NCI-H345 treated with DMSO at 0.1 percent for 48 hours (cell line): ENCODE measurements at regions not wholly inside any gene's neighbourhood (a gene's known extent, or its start where the extent isn't known, plus 50 kb on each side); places are given as distances from the start of the nearest gene placed in this dataset.
"Not testable (repeated sequence)": the region's sequence is repeated elsewhere in the genome, so short reads cannot be mapped to it uniquely, and the experiment has no call there.

Experiments used
- DNase-seq: peaks from one replicate; lab custom pipeline; 2025; ENCODE audit not compliant: unreplicated experiment; lab: John Stamatoyannopoulos, UW

DNA sequence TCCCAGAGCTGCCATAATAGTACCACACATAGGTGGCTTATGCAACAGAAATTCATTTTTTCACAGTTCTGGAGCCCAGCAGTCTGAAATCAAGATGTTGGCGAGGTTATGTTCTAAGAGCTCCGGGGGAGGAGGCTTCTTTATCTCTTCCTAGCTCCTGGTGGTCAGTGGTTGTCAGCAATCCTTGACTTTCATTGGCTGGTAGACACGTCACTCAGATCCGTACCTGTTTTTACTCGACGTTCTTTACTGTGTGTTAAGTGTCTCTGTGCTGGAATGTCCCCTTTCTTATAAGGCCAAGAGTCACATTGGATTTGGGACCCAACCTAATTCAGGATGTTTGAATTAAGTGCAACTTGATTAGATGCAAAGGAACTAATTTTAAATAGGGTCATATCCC, 218.5 kb upstream of the CNTN3 start:
- DNase-seq: no peak

DNA sequence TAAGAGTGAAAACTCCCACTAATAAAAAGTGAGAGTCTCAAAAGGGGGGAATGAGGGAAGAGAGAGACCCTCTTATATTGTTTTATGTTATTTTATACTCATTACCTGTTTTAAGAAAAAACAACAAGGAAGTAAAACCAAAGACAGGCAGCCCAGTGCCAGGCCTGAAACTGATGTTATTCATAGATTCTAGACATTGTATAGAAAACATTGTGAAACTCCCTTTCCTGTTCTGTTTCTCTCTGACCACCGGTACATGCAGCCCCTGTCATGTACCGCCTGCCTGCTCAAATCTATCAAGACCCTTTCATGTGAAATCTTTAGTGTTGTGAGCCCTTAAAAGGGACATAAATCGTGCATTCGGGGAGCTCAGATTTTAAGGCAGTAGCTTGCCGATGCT, 216.4 kb upstream of the CNTN3 start:
- DNase-seq: not testable (repeated sequence)

DNA sequence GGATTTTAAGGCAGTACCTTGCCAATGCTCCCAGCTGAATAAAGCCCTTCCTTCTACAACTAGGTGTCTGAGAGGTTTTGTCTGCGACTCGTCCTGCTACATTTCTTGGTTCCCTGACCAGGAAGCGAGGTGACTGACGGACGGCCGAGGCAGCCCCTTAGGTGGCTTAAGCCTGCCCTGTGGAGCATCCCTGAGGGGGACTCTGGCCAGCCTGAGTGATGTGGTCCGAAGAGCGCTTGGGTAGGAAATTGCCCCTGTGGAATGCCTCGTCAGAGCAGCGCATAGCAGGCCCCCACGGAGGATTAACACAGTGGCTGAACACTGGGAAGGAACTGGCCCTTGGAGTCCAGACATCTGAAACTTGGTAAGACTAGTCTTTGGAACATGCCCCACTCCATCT, 210.9 kb upstream of the CNTN3 start:
- DNase-seq: not testable (repeated sequence)

DNA sequence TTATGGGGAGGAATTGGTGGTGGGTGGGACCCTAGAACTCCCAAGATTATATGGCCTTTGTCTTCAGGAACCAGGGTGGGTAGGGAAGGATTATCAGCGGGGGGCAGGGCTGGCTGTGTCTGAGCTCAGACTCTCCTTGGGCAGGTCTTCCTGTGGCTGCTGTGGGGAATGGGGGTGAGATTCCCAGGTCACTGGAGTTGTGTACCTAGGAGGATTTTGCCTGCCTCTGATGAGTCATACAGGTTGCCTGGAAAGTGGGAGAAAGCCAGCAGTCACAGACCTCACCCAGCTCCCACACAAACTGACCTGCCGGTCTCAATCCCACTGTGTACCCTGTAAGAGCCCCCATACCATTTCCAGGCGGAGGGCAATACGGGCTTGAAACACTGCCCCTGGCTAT, 209.9 kb upstream of the CNTN3 start:
- DNase-seq: no peak

DNA sequence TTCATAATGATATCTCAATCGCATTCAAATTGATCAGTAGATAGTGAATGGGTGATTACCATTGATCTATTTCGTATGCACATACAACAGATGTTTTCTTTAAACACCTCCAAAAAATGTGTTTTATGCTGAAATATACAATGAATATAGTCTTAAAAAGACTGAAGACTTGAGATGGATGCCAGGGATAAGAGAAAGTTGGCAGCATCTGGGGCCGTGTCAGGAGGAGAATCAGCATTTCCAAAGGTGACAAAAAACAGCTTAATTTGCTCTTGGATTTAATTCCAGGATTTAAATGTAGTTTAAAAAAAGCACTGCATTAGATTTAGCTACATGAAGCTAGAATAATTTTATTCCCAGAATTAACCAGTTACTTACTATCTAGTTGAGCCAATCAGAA, 199.7 kb upstream of the CNTN3 start:
- DNase-seq: no peak

DNA sequence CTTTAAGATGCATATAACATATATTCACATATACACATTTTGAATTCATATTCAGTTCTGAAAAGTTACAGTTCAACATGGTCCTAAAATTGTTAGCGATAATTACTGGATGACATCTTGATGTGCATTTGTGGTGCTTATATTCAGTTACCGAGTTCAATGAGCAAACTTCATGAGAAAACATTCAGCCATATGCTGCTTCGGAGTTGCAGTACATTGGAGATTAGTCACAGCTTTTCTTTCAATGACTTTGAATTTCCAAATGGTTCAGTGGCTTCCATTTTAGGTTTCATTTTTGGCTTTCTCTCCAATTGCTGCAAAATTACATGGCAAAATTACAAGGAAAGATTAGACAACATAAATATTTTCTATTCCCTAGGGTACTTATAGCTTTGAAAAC, 198.3 kb upstream of the CNTN3 start:
- no peak for DNase-seq

DNA sequence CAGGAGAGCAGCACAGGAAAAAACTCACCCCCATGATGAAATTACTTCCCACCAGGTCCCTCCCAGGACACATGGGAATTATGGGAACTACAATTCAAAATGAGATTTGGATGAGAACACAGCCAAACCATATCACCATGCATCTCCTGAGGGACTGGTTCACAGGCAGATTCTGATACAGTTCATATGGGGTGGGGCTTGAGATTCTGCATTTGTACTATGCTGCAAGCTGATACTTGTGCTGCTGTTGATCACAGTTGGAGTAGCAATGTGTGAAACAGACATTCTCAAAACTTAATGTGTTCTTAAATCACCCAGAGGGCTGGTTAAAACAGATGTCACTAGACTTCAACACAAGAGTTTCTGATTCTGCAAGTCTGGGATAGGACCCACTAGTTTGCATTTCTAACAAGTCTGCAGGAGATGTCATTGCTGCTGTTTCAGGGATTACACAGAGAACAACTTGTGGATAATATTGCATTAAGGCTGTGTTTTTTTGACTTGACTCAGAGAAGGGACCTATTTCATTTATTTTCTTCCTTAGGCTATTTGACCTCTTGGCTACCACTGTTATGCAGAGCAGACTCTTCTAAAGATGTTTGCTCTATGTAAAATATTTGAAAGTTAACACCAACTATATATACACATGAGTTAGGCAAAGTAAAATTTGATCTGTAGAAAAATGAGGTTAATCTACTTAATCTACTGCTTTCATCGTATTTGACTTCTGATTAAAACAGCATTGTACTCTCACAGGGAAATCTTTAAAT, 194.2 kb upstream of the CNTN3 start:
- DNase-seq: no peak

DNA sequence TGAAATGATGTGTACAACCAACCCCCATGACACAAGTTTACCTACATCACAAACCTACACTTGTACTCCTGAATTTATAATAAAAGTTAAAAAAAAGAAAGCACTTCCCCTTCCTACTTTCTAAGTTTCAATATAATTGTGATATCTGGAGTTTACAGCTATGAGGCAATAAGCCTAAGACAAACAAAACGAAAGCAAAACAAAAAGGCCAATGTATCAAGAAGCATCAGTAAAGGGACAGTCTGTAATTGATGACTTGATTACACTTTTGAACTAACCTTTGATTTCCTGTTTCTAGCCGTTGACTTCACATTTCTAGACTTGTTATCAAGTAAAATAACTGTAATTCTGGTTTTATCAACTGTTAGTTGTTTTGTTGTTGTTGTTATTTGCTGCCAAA, 187.5 kb upstream of the CNTN3 start:
- no peak for DNase-seq

DNA sequence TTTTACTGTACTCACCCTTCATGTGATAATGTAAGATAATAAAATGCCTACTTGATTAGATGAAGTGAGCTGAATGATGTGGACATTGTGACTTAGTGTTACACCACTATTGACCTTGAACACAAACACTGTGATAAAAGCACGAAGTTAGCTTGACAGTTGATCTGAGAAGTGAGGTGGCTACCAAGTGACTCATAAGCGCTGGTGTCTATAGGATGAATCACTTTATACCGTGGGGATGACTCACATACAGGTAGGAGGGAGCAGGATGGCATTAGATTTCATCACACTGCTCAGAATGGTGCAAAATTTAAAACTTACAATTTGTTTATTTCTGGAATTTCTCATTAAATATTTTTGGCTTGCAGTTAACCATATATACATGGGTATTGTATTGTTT, 174.7 kb upstream of the CNTN3 start:
- DNase-seq: no peak

DNA sequence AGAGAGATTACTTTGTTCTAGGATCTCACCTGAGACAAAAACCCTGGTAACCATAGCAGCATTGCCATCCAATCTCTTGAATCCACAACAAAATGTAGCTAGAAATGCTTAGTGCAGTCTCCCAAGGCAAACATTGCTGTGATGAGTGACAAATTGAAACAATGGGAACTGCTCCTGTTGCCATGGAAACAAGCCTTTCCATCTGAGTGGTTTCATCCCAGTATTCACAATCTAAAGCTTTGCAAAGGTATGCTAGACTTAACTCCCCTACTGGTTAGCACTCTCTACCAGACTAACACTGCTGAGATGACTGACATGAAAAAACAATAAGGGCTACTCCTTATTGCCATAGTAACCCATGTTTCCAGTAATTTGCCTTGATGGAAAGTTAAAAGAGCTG, 172.6 kb upstream of the CNTN3 start:
- no peak for DNase-seq

DNA sequence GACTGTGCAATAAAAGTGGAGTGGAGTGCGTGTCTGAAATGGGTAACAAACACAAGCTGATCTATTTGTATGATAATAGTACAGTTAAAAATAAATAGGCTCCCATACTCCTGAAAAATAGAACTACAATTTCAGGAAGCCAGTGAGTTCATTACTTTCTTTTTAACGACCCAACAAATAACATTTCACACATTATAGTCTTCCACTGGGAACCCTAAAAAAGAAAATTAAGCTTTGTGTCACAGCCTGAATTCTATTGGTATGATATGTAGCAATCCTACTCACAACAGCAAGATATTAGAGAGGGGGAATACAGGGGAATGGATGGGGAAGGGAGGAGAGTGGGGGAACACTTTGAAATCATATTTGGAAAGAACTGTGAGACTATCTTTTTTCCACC, 156.9 kb upstream of the CNTN3 start:
- no peak for DNase-seq

DNA sequence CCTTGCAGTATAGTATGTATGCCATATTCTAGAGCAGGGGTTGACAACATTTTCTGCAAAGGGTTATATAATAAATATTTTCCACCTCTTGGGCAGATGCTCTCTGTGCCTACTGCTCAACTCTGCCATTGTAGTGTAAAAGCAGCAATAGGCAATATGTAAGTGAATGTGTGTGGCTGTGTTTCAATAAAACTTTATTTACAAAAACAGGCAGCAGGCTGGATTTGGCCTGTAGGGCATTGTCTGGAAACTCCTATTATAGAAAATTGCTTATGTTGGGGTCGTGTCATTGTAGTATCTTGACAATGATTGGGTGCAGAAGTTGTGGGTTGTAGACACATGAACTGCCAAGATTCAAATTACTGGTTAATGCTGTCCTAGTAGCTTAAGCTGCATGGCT, 153.6 kb upstream of the CNTN3 start:
- DNase-seq: no peak

DNA sequence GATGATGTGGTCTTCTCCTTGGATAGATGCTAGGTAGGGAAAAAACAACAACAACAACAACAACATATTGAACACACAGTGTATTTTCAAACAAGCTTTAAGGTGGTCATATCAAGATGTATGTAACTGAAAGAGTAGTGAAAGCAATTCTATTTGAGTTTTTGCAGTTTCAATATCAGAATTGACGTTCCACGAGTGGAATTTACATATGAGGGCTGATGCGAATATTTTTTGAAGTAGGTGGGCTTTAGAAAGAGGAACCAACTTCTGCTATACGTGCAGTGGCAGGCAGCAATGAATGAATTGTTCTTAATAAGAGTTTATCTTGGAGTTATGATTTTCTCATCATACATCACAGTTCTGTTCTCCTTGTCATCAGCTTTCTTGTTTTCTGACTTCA, 151.9 kb upstream of the CNTN3 start:
- DNase-seq: no peak

DNA sequence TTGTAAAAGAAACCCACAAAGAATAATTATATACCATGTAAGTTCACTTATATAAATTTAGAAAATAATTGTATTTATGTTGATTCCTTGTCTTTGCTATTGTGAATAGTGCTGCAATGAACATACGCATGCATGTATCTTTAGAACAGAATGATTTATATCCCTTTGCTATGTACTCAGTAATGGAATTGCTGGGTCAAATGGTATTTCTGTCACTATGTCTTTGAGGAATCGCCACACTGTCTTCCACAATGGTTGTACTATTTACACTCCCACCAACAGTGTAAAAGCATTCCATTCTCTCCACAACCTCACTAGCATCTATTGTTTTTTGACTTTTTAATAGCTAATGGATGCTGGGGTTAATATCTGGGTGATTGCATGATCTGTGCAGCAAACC, 149.4 kb upstream of the CNTN3 start:
- DNase-seq: no peak

DNA sequence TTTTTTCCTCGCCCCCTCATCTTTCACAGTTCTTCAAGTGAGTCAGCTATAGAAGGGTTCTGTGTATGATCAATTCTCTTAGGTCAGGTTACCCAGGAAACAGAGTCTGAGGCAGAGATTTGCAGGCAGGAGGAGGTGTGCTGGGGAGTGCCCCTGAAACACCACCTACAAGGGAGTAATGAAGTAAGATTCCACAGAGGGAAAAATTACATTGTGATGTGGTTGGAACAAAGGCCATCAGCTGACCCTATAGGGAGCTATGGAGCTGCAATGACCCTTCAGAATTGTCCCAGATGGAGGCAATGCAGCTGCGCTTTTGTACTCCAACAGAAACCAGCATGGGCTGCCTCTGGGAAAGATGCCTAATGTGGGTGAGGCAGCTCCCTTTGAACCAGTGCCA, 142.2 kb upstream of the CNTN3 start:
- no peak for DNase-seq

DNA sequence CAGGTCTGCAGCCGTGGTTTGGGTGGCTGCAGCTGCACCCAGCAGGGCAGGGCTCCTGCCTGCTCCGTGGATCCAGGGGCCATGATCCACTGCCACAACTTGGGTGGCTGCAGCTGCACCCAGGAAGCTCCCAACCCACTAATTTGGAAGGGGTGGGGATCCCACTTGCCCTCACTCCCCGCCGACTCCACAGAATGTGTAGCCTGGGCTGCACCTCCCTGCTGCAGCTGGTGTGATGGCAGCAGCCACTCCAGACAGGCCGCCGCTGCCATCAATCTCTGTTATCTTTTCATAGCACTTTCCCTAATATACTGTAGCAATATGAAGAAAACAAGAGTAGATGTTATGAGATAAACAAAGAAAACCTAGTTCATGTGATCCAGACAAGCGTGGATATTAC, 137.8 kb upstream of the CNTN3 start:
- DNase-seq: no peak

DNA sequence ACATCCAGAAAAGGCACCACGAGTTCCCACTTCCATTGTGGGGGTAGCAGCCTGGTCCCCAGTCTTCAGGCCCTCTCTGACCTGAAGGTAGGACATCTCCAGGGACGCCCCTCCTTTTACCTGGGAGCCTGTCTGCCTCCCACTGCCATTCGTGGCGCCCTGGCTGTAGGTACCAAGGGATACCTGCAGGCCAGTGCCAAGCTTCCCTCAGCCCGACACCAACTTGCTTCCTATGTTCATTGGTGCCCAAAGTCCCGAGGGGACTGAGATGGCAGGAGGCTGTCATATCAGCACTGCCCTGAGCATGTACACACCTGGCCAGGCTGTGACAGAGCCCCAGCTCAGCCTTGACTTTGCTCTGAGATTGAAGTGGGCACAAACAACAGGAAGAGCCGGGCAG, 137.3 kb upstream of the CNTN3 start:
- no peak for DNase-seq

DNA sequence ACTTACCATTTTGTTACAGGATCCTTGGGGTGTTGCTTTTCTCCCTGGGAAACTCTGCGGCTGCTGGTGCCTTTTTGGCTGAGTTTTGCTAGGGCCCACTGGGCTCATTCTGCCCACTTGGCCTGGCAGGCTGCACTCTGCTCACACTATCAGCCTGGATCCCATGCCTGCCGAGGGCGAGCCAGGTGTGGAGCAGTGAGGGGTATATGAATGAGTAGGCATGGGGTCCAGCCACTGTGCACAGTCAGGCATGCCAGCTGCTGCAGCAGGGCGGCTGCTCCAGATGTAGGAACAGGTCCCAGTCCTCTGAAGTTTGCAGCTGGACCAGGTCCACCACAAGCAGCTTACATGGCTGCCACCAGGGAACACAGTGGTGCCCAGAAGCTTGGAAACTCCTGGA, 136.4 kb upstream of the CNTN3 start:
- DNase-seq: no peak

DNA sequence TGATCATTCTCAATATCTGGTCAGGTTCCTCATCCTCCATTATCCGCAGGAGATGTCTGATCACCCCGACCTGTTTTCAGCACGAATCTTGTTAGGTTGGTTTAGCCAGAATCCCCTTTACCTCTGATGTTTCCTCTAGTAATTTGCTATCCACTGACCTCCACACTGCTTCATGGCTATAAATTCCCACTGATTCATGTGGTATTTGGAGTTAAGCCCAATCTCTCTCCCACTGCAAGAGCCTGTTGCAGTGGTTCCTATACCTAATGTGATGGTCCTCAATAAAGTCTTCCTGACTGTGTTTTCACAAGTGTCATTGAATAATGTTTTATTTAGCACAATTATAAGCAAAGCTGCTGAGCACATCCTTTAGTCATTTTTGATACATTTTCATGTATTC, 124.8 kb upstream of the CNTN3 start:
- no peak for DNase-seq

DNA sequence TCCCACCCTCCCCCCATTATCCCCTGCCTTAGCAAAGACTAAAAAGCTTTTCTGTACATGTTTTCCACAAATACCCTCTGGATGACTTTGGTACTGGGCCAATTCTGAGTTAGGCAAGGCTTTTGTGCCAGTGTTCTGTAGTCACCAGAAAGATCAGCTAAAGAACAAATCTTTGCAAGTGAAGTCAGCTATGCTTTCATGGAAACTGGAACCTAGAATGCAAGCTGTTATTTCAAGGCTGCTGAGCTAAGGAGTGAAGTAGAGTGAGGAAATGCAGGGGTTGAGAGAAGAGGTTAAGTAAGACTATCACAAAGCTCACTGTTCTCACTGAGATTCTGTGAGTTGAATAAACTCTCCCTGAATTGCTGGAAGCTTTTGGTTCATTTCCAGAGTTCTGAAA, 107.8 kb upstream of the CNTN3 start:
- DNase-seq: no peak

DNA sequence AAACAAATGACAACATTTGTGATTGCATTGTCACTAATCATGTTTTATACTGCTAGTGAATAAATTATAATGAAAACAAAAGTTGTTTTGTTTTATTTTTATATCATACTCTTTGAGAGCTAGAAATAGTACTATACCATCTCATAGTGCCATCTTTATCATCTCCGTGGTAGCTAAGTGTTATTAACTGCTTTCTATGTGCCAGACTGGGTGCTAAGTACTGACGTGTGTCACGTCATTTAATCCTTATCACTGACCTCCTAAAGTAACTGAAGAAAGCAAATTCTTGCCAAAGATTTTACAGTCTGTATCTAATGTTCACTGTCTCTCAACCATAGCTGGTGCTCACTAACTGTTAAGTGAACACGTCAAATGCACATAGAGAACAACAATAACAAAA, 99.5 kb upstream of the CNTN3 start:
- no peak for DNase-seq

DNA sequence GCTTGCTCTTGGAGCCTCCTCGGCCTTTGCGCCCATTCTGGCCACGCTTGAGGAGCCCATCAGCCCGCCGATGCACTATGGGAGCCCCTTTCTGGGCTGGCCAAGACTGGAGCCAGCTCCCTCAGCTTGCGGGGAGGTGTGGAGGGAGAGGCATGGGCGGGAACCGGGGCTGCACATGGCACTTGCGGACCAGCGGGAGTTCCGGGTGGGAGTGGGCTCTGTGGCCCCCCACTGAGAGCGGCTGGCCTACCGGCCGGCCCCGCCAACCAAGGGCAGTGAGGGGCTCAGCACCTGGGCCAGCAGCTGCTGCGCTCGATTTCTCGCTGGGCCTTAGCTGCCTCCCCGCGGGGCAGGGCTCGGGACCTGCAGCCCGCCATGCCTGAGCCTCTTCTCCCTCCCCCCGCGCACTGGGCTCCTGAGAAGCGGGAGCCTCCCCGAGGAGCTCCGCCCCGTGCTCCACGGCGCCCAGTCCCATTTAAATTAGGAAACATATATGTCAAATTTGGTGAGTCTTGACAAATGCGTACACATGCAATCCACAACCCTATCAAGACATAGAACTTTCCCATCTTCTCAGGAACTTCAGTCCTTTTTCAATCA, 97.6 kb upstream of the CNTN3 start:
- DNase-seq: no peak

DNA sequence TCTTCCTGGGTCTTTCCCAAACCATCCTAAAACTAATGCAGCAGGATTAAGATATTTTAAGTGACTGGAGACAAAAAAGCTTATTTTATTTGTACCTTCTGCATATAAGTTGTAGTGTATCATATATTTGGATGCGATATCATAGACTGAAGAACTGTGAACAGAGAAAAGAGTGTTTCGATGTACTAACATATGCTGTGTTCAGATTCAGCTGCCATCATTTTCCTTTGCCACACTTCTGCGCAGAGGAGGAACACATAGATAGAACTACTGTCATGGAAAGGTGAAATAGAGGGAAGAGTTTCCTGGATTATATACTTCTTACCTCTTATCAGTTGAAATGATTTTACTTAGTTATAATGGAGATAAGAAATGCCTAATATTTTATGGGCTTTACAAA, 95.5 kb upstream of the CNTN3 start:
- no peak for DNase-seq
